ENCODE measurements at regions not wholly inside any gene's neighbourhood (a gene's known extent, or its start where the extent isn't known, plus 50 kb on each side); places are given as distances from the start of the nearest gene placed in this dataset.

DNA sequence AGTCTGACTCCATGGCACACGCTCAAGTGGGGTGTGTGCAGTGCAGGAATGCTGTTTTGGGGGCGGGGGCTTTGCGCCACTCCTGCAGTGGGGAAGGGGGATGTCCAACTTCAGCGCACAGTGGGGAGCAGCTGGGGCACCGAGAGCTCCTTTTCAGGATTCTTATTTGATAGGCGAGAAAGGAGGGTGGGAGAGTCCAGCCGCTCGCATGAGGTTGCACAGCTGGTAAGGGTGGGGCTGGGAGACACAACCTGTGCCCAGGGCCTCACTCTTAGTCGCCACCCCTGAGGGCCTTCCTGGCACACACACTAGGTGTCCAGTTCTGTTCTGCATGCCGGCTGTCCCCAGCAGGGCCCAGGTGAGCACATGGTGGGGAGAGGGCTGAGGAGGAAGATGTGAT lies 190.8 kb downstream of the UQCRFS1 start:
- H3K9ac ChIP-seq (ENCODE audit: low read depth, low read length), result no peak overlapping the region
- no peaks in the 10 kb centered on the region for H3K36me3 ChIP-seq (ENCODE audit: insufficient read depth, low read length)
- no peak overlapping the region for H3K27ac ChIP-seq (ENCODE audit: low read depth, low read length)
- H3K4me3 ChIP-seq (ENCODE audit: low read length), result no peak overlapping the region
- H3K9me3 ChIP-seq (ENCODE audit: insufficient read depth, low read depth, low read length), result no peaks in the 10 kb centered on the region
- WGBS, result 95% methylated on average over 10 of the region's 10 CpGs
- H3K4me1 ChIP-seq (ENCODE audit: insufficient read depth, low read length), result no peaks in the 10 kb centered on the region
- no peaks in the 10 kb centered on the region for H3K27me3 ChIP-seq (ENCODE audit: insufficient read depth, low read length)

DNA sequence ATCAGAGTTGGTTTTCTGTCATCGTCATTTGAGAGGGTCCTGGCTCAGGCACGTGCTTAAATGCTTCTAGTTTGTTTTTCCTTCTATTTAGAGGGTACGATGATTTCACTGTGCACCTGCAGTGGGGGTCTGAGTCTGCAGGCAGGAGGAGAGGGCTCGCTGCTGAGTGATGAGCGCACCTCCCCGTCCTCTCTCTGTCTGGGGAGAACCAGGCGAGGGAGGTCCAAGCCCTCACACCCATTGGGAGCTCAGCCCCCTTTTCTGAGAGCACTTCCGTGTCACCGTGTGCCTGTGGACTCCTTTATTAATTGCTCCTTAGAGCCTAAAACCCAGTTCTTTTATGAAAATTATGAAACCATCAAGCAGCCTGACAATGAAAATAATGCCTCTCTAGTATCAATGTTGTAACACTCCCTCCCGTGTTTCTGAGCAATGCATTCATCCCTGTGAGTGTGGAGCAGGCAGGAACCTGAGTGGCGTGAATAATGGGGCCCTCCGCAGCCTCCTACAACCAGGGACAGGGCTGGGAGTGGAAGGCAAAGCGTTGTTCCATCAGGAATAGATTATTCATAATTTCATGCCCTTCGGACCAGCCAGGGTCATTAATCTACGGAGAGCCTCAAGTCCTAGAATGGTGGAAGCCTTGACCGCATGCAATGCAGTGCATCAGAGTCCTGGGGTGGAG lies 191.6 kb downstream of the UQCRFS1 start:
- Histone ChIP-seq H3K4me3 (ENCODE audit: low read length) (no peak overlapping the region), H3K27ac (ENCODE audit: low read depth, low read length) (no peak overlapping the region), H3K9ac (ENCODE audit: low read depth, low read length) (no peak overlapping the region), H3K4me1 (ENCODE audit: insufficient read depth, low read length) (no peaks in the 10 kb centered on the region), H3K27me3 (ENCODE audit: insufficient read depth, low read length) (peaks cover 5% of the 10 kb centered on the region; the same call in 1 of the 2 replicates), H3K9me3 (ENCODE audit: insufficient read depth, low read depth, low read length) (no peaks in the 10 kb centered on the region), H3K36me3 (ENCODE audit: insufficient read depth, low read length) (no peaks in the 10 kb centered on the region)
- 90% methylated on average over 16 of the region's 16 CpGs for WGBS

DNA sequence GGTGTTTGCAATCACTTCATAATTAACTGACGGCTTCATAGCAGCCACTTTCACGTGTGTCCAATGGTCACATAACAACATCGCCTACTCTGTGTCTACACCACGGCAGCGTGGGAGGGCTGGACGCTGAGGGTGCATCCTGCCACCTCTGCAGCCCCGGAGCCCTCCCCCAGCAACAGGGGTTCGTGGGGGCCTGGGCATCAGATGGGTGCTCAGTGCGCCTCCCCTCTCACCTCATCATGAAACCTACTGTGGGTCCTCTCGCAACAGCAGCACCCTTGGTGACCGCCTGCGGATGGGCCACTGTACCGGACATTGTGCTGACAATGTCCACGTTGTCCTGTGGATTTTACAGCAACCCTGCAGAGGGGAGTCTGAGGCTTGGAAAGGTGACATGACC lies 193.5 kb downstream of the UQCRFS1 start:
- no peaks in the 10 kb centered on the region for H3K9me3 ChIP-seq (ENCODE audit: insufficient read depth, low read depth, low read length)
- H3K9ac ChIP-seq (ENCODE audit: low read depth, low read length), result no peak overlapping the region
- H3K4me3 ChIP-seq (ENCODE audit: low read length), result no peak overlapping the region
- WGBS, result 96% methylated on average over 14 of the region's 14 CpGs
- H3K36me3 ChIP-seq (ENCODE audit: insufficient read depth, low read length), result no peaks in the 10 kb centered on the region
- peaks cover 8% of the 10 kb centered on the region; the same call in 1 of the 2 replicates for H3K27me3 ChIP-seq (ENCODE audit: insufficient read depth, low read length)
- no peak overlapping the region for H3K27ac ChIP-seq (ENCODE audit: low read depth, low read length)
- no peaks in the 10 kb centered on the region for H3K4me1 ChIP-seq (ENCODE audit: insufficient read depth, low read length)

DNA sequence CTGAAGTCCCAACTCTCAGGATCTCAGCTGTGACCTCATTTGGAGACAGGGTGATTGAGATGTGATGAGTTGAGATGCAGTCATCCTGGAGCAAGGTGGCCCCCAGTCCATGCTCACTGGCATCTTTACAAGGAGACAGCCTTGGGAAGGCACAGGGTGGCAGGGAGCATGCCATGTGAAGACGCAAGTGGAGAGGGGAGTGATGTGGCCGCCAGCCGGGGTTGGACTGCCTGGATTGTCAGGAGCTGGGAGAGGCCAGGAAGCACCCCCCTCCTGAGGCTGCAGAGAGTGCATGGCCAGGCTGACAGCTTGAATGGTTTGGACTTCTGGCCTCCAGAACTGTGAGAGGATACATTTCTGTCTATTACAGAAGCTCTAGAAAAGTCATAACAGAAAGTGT lies 194.4 kb downstream of the UQCRFS1 start:
- no peak overlapping the region for H3K27ac ChIP-seq (ENCODE audit: low read depth, low read length)

DNA sequence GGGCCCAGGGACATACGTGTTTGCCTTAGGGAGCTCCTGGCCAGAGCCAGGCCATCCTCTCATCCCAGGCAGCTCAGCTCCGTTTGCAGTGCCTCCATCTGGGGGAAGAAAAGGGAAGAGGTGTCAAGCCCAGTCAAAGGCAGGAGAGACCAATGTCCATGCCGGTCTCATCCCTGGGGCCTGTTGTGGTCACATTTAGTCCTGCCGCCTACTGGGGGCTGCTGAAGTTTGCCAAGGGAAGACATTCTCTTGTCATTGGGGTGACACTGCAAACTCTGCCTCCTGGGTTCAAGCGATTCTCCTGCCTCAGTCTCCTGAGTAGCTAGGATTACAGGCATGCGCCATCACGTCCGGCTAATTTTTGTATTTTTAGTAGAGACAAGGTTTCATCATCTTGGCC lies 195.2 kb downstream of the UQCRFS1 start:
- H3K4me3 ChIP-seq (ENCODE audit: low read length), result no peak overlapping the region
- no peaks in the 10 kb centered on the region for H3K36me3 ChIP-seq (ENCODE audit: insufficient read depth, low read length)
- 91% methylated on average over 8 of the region's 8 CpGs for WGBS
- peaks cover 8% of the 10 kb centered on the region; the same call in 1 of the 2 replicates for H3K27me3 ChIP-seq (ENCODE audit: insufficient read depth, low read length)
- H3K4me1 ChIP-seq (ENCODE audit: insufficient read depth, low read length), result peaks cover 1% of the 10 kb centered on the region; the same call in 1 of the 2 replicates
- H3K9me3 ChIP-seq (ENCODE audit: insufficient read depth, low read depth, low read length), result no peaks in the 10 kb centered on the region
- no peak overlapping the region for H3K9ac ChIP-seq (ENCODE audit: low read depth, low read length)
- no peak overlapping the region for H3K27ac ChIP-seq (ENCODE audit: low read depth, low read length)

More for the DNA sequence above, 194.4 kb downstream of the UQCRFS1 start:
- Histone ChIP-seq H3K36me3 (ENCODE audit: insufficient read depth, low read length) (no peaks in the 10 kb centered on the region), H3K9ac (ENCODE audit: low read depth, low read length) (no peak overlapping the region), H3K4me1 (ENCODE audit: insufficient read depth, low read length) (no peaks in the 10 kb centered on the region), H3K9me3 (ENCODE audit: insufficient read depth, low read depth, low read length) (no peaks in the 10 kb centered on the region), H3K4me3 (ENCODE audit: low read length) (no peak overlapping the region), H3K27me3 (ENCODE audit: insufficient read depth, low read length) (peaks cover 8% of the 10 kb centered on the region; the same call in 1 of the 2 replicates)
- WGBS, result 87% methylated on average over 3 of the region's 3 CpGs

DNA sequence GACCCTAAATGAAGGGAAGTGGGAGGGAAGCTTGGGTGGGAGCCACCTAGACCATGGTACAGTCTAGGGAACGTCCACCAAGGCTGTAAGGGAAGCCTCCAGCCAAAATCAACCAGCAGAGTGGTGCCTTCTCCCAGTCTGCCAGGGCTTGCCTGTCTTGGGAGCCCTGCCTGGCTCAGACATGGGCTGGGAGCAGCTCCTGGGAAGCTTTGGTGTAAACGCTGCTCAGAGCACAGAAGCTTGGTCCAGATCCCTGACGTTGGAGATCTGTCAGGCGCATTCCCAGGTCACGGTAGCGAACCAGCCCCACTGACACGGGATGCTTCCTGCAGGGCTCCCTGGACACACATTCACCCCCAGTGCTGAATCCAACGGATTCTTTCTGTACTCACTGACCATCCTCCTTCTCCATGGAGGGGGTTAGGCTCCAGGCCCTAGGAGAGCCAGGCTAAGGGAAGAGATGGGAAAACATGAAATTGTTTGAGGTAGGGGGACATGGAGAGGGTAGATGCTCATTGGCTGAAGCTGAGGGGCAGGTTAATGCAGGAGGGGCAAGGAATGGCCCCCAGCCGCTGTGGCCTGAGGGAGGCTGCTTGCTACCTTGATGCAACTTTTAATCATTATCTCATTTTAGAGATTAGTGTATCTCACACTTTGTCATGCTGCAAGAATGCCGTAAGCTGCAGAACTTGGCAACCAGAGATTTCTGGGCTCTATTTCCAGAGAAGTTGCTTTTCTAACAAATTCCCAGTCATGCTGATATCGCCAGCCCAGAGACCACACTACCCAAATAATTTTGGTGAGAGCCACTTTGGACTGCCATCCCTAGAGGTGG lies 195.8 kb downstream of the UQCRFS1 start:
- Histone ChIP-seq H3K27me3 (ENCODE audit: insufficient read depth, low read length) (peaks cover 8% of the 10 kb centered on the region; the same call in 1 of the 2 replicates), H3K4me1 (ENCODE audit: insufficient read depth, low read length) (peaks cover 4% of the 10 kb centered on the region; the same call in 1 of the 2 replicates), H3K36me3 (ENCODE audit: insufficient read depth, low read length) (no peaks in the 10 kb centered on the region), H3K27ac (ENCODE audit: low read depth, low read length) (no peak overlapping the region), H3K9me3 (ENCODE audit: insufficient read depth, low read depth, low read length) (no peaks in the 10 kb centered on the region), H3K9ac (ENCODE audit: low read depth, low read length) (no peak overlapping the region), H3K4me3 (ENCODE audit: low read length) (no peak overlapping the region)
- WGBS, result 84% methylated on average over 11 of the region's 11 CpGs

DNA sequence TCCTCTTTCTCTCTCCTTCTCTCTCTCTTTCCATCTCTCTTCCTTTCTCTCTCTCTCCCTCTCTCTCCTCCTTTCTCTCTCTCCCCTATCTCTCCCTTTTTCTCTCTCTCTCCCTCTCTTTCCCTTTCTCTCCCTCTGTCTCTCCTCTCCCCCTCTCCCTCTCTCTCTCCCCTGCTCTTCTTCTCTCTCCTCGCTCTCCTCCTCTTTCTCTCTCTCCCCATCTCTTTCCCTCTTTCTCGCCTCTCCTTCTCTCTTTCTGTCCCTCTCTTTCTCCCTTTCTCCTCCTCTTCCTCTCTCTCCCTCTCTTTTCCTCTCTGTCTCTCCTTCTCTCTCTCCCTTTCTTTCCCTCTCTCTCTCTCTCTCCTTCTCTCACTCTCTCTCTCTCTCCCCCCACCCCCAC lies 196.6 kb downstream of the UQCRFS1 start:
- 85% methylated on average over 2 of the region's 2 CpGs for WGBS
- Histone ChIP-seq H3K36me3 (ENCODE audit: insufficient read depth, low read length) (no peaks in the 10 kb centered on the region), H3K27ac (ENCODE audit: low read depth, low read length) (no peak overlapping the region), H3K9ac (ENCODE audit: low read depth, low read length) (no peak overlapping the region), H3K27me3 (ENCODE audit: insufficient read depth, low read length) (peaks cover 8% of the 10 kb centered on the region; the same call in 1 of the 2 replicates), H3K4me1 (ENCODE audit: insufficient read depth, low read length) (peaks cover 4% of the 10 kb centered on the region; the same call in 1 of the 2 replicates), H3K4me3 (ENCODE audit: low read length) (no peak overlapping the region), H3K9me3 (ENCODE audit: insufficient read depth, low read depth, low read length) (no peaks in the 10 kb centered on the region)

DNA sequence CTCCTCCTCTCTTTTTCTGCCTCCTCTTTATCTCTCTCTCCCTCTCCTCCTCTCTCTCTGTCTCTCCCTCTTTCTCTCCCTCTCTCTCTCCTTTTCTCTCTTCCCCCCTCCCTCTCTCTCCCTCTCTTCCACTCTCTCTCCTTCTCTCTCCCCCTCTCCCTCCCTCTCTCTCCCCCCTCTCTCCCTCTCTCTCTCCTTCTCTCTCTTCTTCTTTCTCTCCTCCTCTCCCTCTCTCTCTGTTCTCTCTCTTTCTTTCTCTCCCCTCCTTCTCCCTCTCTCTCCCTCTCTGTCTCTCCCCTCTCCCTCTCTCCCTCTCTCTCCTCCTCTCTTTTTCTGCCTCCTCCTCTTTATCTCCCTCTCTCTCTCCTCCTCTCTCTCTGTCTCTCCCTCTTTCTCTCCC lies 197.4 kb downstream of the UQCRFS1 start:
- H3K4me1 ChIP-seq (ENCODE audit: insufficient read depth, low read length), result peaks cover 4% of the 10 kb centered on the region; the same call in 1 of the 2 replicates
- no peaks in the 10 kb centered on the region for H3K36me3 ChIP-seq (ENCODE audit: insufficient read depth, low read length)
- no peak overlapping the region for H3K27ac ChIP-seq (ENCODE audit: low read depth, low read length)
- no peak overlapping the region for H3K9ac ChIP-seq (ENCODE audit: low read depth, low read length)
- H3K9me3 ChIP-seq (ENCODE audit: insufficient read depth, low read depth, low read length), result no peaks in the 10 kb centered on the region
- H3K27me3 ChIP-seq (ENCODE audit: insufficient read depth, low read length), result peaks cover 8% of the 10 kb centered on the region; the same call in 1 of the 2 replicates
- no peak overlapping the region for H3K4me3 ChIP-seq (ENCODE audit: low read length)

DNA sequence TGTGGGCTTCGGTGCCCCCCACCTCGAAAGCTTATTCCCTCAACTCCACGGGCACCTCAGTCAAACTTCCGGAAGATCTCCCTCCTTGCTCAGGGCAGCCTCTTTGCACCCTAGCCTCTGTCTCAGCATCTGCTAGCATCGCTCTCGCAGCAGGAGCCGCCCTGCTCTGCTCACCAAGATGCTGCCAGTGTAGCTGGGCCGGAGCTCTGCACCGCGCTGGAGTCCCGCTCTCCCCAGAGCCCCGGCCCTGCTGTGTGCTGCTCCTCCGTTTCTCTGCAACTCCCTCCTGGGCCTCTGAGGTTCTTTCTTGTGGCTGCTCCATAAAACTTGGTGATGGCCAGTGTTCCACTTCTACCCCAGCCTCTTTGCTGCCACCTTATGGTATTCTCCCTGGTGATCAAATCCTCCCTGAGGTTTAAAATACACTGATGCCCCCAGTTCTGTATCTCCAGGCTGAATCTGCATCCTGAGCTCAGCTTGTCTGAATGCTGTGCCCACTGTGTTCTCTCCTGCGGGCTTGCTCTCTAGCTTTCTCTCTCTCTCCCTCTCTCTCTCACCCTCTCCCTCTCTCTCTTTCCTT lies 198.0 kb downstream of the UQCRFS1 start:
- Histone ChIP-seq H3K36me3 (ENCODE audit: insufficient read depth, low read length) (no peaks in the 10 kb centered on the region), H3K9ac (ENCODE audit: low read depth, low read length) (no peak overlapping the region), H3K9me3 (ENCODE audit: insufficient read depth, low read depth, low read length) (no peaks in the 10 kb centered on the region), H3K4me1 (ENCODE audit: insufficient read depth, low read length) (peaks cover 4% of the 10 kb centered on the region; the same call in 1 of the 2 replicates), H3K27me3 (ENCODE audit: insufficient read depth, low read length) (peaks cover 8% of the 10 kb centered on the region; the same call in 1 of the 2 replicates), H3K27ac (ENCODE audit: low read depth, low read length) (no peak overlapping the region), H3K4me3 (ENCODE audit: low read length) (no peak overlapping the region)
- WGBS, result 89% methylated on average over 14 of the region's 14 CpGs

DNA sequence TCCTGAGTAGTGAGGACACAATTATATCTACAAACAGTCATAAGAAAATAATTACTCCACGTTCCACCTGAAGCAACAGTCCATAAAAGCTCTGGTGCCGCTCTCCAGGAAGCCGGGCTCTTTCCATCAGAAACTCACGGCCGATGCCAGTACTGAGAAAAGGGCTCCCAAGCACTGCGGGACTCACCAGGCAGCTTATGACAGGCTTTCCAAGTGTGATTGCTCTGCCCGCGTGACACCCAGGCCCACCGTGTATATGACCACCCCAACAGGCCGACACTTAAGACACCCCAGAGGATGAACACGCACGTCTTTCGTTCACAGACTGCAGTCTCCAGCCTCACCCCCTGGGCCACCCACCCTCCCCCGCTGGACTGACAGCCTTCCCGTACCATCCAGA lies 199.0 kb downstream of the UQCRFS1 start:
- peaks cover 4% of the 10 kb centered on the region; the same call in 1 of the 2 replicates for H3K4me1 ChIP-seq (ENCODE audit: insufficient read depth, low read length)
- H3K4me3 ChIP-seq (ENCODE audit: low read length), result no peak overlapping the region
- WGBS, result 86% methylated on average over 15 of the region's 15 CpGs
- no peak overlapping the region for H3K27ac ChIP-seq (ENCODE audit: low read depth, low read length)
- no peaks in the 10 kb centered on the region for H3K36me3 ChIP-seq (ENCODE audit: insufficient read depth, low read length)
- no peak overlapping the region for H3K9ac ChIP-seq (ENCODE audit: low read depth, low read length)
- H3K9me3 ChIP-seq (ENCODE audit: insufficient read depth, low read depth, low read length), result no peaks in the 10 kb centered on the region
- peaks cover 8% of the 10 kb centered on the region; the same call in 1 of the 2 replicates for H3K27me3 ChIP-seq (ENCODE audit: insufficient read depth, low read length)

DNA sequence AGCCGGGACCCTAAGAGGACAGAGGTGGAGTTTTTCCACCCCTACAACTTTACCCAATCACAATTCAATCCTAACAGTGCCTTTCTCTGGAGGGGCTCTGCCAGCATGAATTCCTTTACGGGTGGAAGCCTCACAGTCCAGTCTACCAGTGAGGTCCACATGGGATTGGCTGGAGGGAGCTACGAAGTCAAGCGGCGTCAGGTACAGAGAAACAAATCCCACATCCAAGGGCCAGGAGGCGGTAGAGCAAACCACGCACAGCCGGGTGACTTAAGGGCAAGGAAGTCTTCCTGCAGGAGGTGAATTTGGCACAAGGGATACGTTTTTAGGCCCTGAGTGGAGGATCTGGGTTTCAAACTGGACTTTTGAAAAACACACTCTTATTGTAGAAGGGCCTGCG lies 199.6 kb downstream of the UQCRFS1 start:
- H3K27me3 ChIP-seq (ENCODE audit: insufficient read depth, low read length), result peaks cover 8% of the 10 kb centered on the region; the same call in 1 of the 2 replicates

More for the DNA sequence above, 199.6 kb downstream of the UQCRFS1 start:
- no peaks in the 10 kb centered on the region for H3K36me3 ChIP-seq (ENCODE audit: insufficient read depth, low read length)
- H3K27ac ChIP-seq (ENCODE audit: low read depth, low read length), result no peak overlapping the region
- H3K4me1 ChIP-seq (ENCODE audit: insufficient read depth, low read length), result peaks cover 4% of the 10 kb centered on the region; the same call in 1 of the 2 replicates
- H3K9me3 ChIP-seq (ENCODE audit: insufficient read depth, low read depth, low read length), result no peaks in the 10 kb centered on the region
- 68% methylated on average over 10 of the region's 10 CpGs for WGBS
- H3K9ac ChIP-seq (ENCODE audit: low read depth, low read length), result no peak overlapping the region
- no peak overlapping the region for H3K4me3 ChIP-seq (ENCODE audit: low read length)
